GM12864 (cell line): ENCODE measurements at regions not wholly inside any gene's neighbourhood (a gene's known extent, or its start where the extent isn't known, plus 50 kb on each side); places are given as distances from the start of the nearest gene placed in this dataset.

Experiments used
- DNase-seq: peaks from one replicate; pipeline ENCODE4 v3.0.0-alpha.2; 2011; ENCODE audit warnings: low read depth
- H3K4me3 ChIP-seq: 2 replicates; pipeline ENCODE4 v1.5.1; 2011; ENCODE audit warnings: mild to moderate bottlenecking, low read depth, low read length, control low read depth
- CTCF ChIP-seq: IDR thresholded peaks from 2 replicates; pipeline ENCODE4 v1.5.1; 2011; ENCODE audit warnings: low read depth, mild to moderate bottlenecking, moderate library complexity, low read length, control low read depth, inconsistent platforms; ENCODE audit errors: missing control alignments

- H3K4me3 ChIP-seq, result no peak overlapping the region
- TF ChIP-seq CTCF, result no peak
- no peak for DNase-seq
Observed at GRCh38 chr12:93121729-93122488, 192.8 kb upstream of the EEA1 start.

GRCh38 chr12:93122569-93123091 lies 193.5 kb upstream of the EEA1 start:
- TF ChIP-seq CTCF, result no peak
- DNase-seq, result no peak
- no peak overlapping the region for H3K4me3 ChIP-seq

GRCh38 chr12:93125126-93125525 lies 196.0 kb upstream of the EEA1 start:
- H3K4me3 ChIP-seq, result no peak overlapping the region
- DNase-seq, result no peak
- TF ChIP-seq CTCF, result no peak

GRCh38 chr12:93126069-93126474 lies 197.0 kb upstream of the EEA1 start:
- no peak for DNase-seq
- TF ChIP-seq CTCF, result no peak
- no peak overlapping the region for H3K4me3 ChIP-seq

- no peak overlapping the region for H3K4me3 ChIP-seq
- DNase-seq, result no peak
- TF ChIP-seq CTCF, result no peak
Observed at GRCh38 chr12:93127107-93127560, 198.0 kb upstream of the EEA1 start.

GRCh38 chr12:93127582-93128331 lies 198.7 kb upstream of the EEA1 start:
- TF ChIP-seq CTCF, result peak; percentile 1
- DNase-seq, result no peak
- H3K4me3 ChIP-seq, result no peak overlapping the region
